GM18499 (cell line): ENCODE measurements at regions not wholly inside any gene's neighbourhood (a gene's known extent, or its start where the extent isn't known, plus 50 kb on each side); places are given as distances from the start of the nearest gene placed in this dataset.

Experiments used
- ATAC-seq: cut with Tn5 transposase; IDR thresholded peaks from one replicate; pipeline ENCODE4 v1.9.1; 2021; ENCODE audit warnings: moderate number of reproducible peaks; ENCODE audit not compliant: insufficient read depth, unreplicated experiment

- no peak for ATAC-seq
These were observed 168.6 kb downstream of the TRIM33 start for GRCh38 chr1:114342376-114342775.

GRCh38 chr1:114341856-114342255 lies 169.1 kb downstream of the TRIM33 start:
- no peak for ATAC-seq

DNA sequence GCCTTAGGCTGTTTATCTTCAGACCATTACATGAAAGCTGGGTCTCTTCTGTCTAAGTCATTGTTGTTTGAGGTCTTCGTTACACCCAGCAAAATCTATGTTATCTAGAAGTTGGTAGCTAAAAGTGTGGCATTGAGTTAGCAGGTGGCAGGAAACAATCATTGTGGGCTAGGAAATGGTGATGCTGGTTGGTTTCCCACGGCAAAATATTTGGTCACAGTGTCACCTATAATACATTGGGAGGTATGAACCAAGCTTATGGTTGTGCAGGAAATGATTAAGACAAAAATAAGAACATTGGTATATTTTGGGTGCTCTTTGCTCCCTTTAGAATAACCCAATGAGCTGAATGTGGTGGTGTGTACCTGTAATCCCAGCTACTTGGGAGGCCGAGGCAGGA lies 169.7 kb downstream of the TRIM33 start:
- ATAC-seq = no peak

GRCh38 chr1:114340892-114341291 lies 170.1 kb downstream of the TRIM33 start:
- ATAC-seq = no peak

- no peak for ATAC-seq
These were observed 171.6 kb downstream of the TRIM33 start for GRCh38 chr1:114339379-114339778.

- no peak for ATAC-seq
These were observed 172.7 kb downstream of the TRIM33 start for GRCh38 chr1:114338191-114338890.

GRCh38 chr1:114337417-114337816 lies 173.6 kb downstream of the TRIM33 start:
- ATAC-seq = no peak

DNA sequence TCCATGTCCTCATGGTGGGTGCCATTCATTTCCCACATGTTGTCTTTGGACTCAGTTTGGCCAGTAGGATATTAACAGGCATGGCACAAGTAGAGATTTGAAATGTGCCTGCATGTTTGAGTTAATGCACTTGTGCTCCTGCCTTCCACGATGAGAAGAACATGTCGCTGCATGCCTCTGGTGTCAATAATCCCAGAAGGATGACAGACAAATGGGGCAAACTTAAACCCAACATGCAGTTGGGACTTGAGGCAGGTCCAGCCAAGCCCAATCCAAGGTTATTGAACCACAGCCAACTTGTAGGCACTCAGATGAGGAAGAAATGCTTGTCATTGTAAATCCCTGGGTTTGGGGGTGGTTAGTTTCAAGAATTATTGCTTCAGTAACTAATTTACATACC lies 174.6 kb downstream of the TRIM33 start:
- ATAC-seq = no peak

DNA sequence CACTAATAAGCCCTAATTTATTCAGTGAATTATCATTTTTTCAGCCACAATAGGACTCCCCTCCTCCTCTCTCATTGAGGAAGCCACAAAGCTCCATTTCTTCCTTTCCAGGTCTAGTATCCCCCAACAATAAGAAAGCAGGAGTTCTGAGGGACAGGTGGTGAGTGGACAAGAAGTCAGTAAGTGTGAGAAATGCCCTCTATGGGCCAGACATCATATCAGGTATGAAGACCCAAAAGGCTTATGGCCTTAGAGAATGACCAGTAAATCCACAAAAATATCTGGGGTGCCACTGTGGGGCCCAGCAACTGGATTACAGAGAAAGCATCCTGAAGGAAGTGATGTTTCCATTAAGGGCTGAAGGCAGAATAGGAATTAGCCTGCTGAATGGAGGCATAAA lies 175.7 kb downstream of the TRIM33 start:
- no peak for ATAC-seq

DNA sequence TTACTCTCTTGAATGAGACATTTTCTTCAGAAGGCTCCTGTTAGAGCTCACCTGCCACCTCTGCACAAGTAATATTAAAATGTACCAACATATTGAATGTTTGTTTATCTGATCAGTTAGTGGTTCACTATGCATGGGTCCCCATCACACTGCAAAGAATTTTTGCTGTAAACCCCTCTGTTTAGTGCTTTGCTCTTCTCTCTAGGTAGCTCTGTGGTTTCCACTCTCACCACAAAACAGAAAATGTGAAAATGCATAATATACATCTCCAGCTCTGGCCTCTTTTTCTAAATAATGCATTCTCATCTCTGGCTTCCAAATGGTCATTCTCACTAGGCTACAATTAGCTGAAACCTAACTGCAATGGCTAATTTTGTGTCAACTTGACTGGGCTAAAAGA lies 176.7 kb downstream of the TRIM33 start:
- ATAC-seq = no peak

GRCh38 chr1:114333690-114334089 lies 177.3 kb downstream of the TRIM33 start:
- no peak for ATAC-seq

DNA sequence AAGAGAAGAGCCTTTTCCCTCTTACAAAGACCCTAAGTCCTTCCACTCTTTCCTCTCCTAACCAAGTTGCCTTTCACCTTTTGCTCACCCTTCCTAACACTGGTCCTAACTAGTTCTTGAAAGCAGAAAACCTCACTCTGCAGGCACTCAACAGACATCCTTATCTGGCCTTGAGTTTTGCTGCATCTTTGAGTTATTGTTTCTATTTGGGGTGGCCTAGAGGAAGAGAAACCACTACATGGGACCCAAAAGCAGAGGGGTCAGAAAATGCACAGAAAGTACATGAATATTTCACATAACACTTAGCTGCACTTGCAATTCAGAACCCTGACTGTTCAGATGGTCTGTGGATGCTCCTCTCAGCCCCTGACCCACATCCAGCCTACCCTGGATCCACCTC lies 178.3 kb upstream of the SYT6 start:
- no peak for ATAC-seq

- no peak for ATAC-seq
These were observed 176.8 kb upstream of the SYT6 start for GRCh38 chr1:114330451-114330983.

DNA sequence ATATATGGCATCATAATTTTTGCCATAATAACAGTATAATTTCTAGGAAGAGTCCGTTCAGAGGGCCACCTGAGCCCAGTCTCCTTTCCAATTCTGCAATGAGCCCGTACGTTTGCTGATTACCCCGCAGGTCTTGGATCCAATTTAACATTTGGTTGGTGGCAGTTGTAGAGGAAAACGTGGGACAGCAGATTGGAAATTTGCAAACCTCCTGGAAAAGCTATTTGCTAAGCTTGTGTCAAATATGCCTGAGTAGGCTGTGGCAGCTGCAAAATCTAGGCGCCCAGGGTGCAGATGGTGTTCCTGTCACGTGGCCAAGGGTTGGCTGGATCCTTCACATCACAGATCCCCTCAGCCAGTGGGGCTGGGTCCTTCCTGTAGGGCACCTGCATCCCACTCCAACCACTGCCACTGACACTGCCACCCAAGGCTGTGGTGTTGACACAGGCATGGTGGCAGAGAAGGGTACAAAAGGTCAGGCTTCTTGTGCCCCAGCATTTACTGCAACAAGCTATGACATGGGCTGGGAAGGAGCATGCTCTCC lies 174.8 kb upstream of the SYT6 start:
- ATAC-seq = no peak

GRCh38 chr1:114324662-114324965 lies 170.9 kb upstream of the SYT6 start:
- ATAC-seq = no peak

- no peak for ATAC-seq
These were observed 170.4 kb upstream of the SYT6 start for GRCh38 chr1:114323959-114324661.

- ATAC-seq = no peak
These were observed 169.1 kb upstream of the SYT6 start for GRCh38 chr1:114322734-114323133.

- ATAC-seq = no peak
These were observed 168.5 kb upstream of the SYT6 start for GRCh38 chr1:114322207-114322606.

DNA sequence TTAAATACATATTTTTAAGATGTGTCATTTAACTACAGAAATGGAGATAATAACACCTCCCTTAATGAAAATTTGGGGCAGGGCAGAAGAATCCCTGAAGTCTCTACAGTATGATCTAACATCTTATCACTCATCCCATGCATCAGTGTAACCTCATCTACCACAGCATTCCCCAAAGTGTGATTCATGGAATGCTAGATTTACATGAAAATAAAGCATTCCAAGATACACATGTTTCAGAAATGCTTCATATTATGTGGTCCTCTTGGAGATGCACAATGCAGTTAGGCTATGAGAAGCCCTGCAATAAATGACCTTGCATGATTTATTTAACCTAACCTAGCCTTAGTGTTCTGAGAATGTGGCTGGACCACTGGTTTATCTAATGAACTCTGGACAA lies 166.9 kb upstream of the SYT6 start:
- no peak for ATAC-seq

- ATAC-seq = no peak
These were observed 165.7 kb upstream of the SYT6 start for GRCh38 chr1:114319418-114319817.

DNA sequence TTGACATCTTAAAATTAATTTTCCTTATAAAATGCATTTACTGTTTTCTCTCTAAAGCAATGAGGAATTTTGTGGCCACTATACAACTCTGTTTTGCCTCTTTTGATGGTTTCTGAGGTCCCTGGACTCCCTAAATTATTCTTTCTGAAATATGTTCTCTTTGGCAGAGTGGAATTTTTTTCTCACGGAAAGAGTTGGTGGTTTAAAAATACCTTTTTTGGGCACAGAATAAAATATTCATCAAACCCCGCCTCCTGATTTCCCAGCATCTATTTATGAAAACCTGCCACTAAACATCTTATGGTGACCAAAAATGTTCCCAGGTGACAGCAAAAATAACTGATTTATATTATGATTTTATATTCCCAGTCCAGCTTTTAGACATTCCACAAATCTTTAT lies 165.3 kb upstream of the SYT6 start:
- ATAC-seq = no peak

GRCh38 chr1:114316204-114316603 lies 162.5 kb upstream of the SYT6 start:
- no peak for ATAC-seq
